ENCODE measurements at regions not wholly inside any gene's neighbourhood (a gene's known extent, or its start where the extent isn't known, plus 50 kb on each side); places are given as distances from the start of the nearest gene placed in this dataset.

GRCh38 chr13:110826861-110827672 is 87.8 kb downstream of the ANKRD10 start:
- Histone ChIP-seq H4K20me1 (no peaks in the 10 kb centered on the region), H3K4me3 (no peak overlapping the region), H3K27ac (no peak overlapping the region), H3K27me3 (no peaks in the 10 kb centered on the region), H3K9me3 (no peaks in the 10 kb centered on the region), H3K36me3 (no peaks in the 10 kb centered on the region), H3K9ac (no peak overlapping the region), H3K4me1 (peaks cover 5% of the 10 kb centered on the region; the same call in 1 of the 2 replicates), H3K4me2 (no peak overlapping the region)
- no peak for TF ChIP-seq Cebpa-rat (IDR thresholded peaks at IDR 0.05)

Measured in BLaER1 (cell line).